CD4-positive, alpha-beta T cell treated with Interleukin-17A for 4 hours (primary cell): ENCODE measurements at regions not wholly inside any gene's neighbourhood (a gene's known extent, or its start where the extent isn't known, plus 50 kb on each side); places are given as distances from the start of the nearest gene placed in this dataset.
"Not testable (repeated sequence)": the region's sequence is repeated elsewhere in the genome, so short reads cannot be mapped to it uniquely, and the experiment has no call there.

Experiments
- DNase-seq: peaks from one replicate; pipeline ENCODE4 v3.0.0-alpha.2; 2020; ENCODE audit warnings: mixed read lengths

- no peak for DNase-seq
Measured at GRCh38 chr4:112776535-112776934, 139.6 kb downstream of the LARP7 start.

- DNase-seq = no peak
Measured at GRCh38 chr4:112778520-112778919, 141.6 kb downstream of the LARP7 start.

- no peak for DNase-seq
Measured at GRCh38 chr4:112793033-112793432, 156.1 kb downstream of the LARP7 start.

- DNase-seq = no peak
Measured at GRCh38 chr4:112800001-112800400, 163.1 kb downstream of the LARP7 start.

GRCh38 chr4:112801341-112801740 lies 164.4 kb downstream of the LARP7 start:
- no peak for DNase-seq

GRCh38 chr4:112802780-112803179 lies 165.8 kb downstream of the LARP7 start:
- DNase-seq = no peak

- DNase-seq = no peak
Measured at GRCh38 chr4:112807083-112807482, 170.1 kb downstream of the LARP7 start.

GRCh38 chr4:112808001-112808400 lies 171.1 kb downstream of the LARP7 start:
- DNase-seq = no peak

GRCh38 chr4:112813790-112814189 lies 176.8 kb downstream of the LARP7 start:
- no peak for DNase-seq

- no peak for DNase-seq
Measured at GRCh38 chr4:112817933-112818593, 181.1 kb downstream of the LARP7 start.

GRCh38 chr4:112818594-112818965 lies 181.6 kb downstream of the LARP7 start:
- DNase-seq = no peak

- no peak for DNase-seq
Measured at GRCh38 chr4:112819729-112820128, 182.8 kb downstream of the LARP7 start.

GRCh38 chr4:112823156-112823555 lies 186.2 kb downstream of the LARP7 start:
- no peak for DNase-seq

GRCh38 chr4:112823606-112824005 lies 186.7 kb downstream of the LARP7 start:
- DNase-seq = no peak

- no peak for DNase-seq
Measured at GRCh38 chr4:112830753-112831386, 193.9 kb downstream of the LARP7 start.

- no peak for DNase-seq
Measured at GRCh38 chr4:112832493-112832892, 195.6 kb downstream of the LARP7 start.

GRCh38 chr4:112836895-112837294 lies 200.0 kb downstream of the LARP7 start:
- no peak for DNase-seq

- DNase-seq = not testable (repeated sequence)
Measured at GRCh38 chr4:112838015-112838414, 201.1 kb downstream of the LARP7 start.

GRCh38 chr4:112840061-112840460 lies 203.1 kb downstream of the LARP7 start:
- no peak for DNase-seq

- no peak for DNase-seq
Measured at GRCh38 chr4:112840619-112841018, 203.7 kb downstream of the LARP7 start.

GRCh38 chr4:112842513-112842912 lies 205.6 kb downstream of the LARP7 start:
- no peak for DNase-seq

- no peak for DNase-seq
Measured at GRCh38 chr4:112845386-112845785, 204.1 kb upstream of the ANK2 start.

- DNase-seq = no peak
Measured at GRCh38 chr4:112847045-112847444, 202.4 kb upstream of the ANK2 start.

- DNase-seq = no peak
Measured at GRCh38 chr4:112847781-112848180, 201.7 kb upstream of the ANK2 start.

GRCh38 chr4:112848911-112849310 lies 200.5 kb upstream of the ANK2 start:
- no peak for DNase-seq
